ENCODE measurements at regions not wholly inside any gene's neighbourhood (a gene's known extent, or its start where the extent isn't known, plus 50 kb on each side); places are given as distances from the start of the nearest gene placed in this dataset.

- Histone ChIP-seq H3K4me1 (ENCODE audit: control insufficient read depth, extremely low read depth, insufficient read depth, low read length) (no peaks in the 10 kb centered on the region), H3K27me3 (ENCODE audit: control insufficient read depth, insufficient read depth, low read length) (no peaks in the 10 kb centered on the region), H4K20me1 (ENCODE audit: control insufficient read depth, extremely low read depth, insufficient read depth, low read length) (no peaks in the 10 kb centered on the region), H3K36me3 (ENCODE audit: control insufficient read depth, insufficient read depth, low read length) (no peaks in the 10 kb centered on the region), H3K79me2 (ENCODE audit: control insufficient read depth, insufficient read depth, low read length) (no peaks in the 10 kb centered on the region), H3K4me3 (replicated peaks in 1 of 4; ENCODE audit: control extremely low read depth in 1 of 4, insufficient read depth in 1 of 4, low read depth in 3 of 4, low read length in 4 of 4) (no peak overlapping the region), H2AFZ (ENCODE audit: low read length) (no peak overlapping the region), H3K27ac (ENCODE audit: insufficient read depth, low read length) (no peak overlapping the region), H3K9me3 (ENCODE audit: control insufficient read depth, insufficient read depth, low read depth, low read length) (no peaks in the 10 kb centered on the region), H3K9ac (ENCODE audit: insufficient read depth, low read length) (no peak overlapping the region), H3K4me2 (ENCODE audit: extremely low read depth, insufficient read depth, low read length) (no peak overlapping the region)
- no peak for TF ChIP-seq CTCF (conservative IDR thresholded peaks at IDR 0.05 in 1 of 2, IDR thresholded peaks at IDR 0.05 in 1 of 2; ENCODE audit: low read depth in 1 of 2, low read length in 2 of 2)
- no peak for TF ChIP-seq EZH2 (IDR thresholded peaks at IDR 0.05; ENCODE audit: low read length, missing control alignments)
- peak; percentile 53 to 55 for DNase-seq (ENCODE audit: low read depth in 2 of 2)
Measured at GRCh38 chr5:39650008-39650762, 225.4 kb upstream of the DAB2 start.

- Histone ChIP-seq H3K27me3 (ENCODE audit: control insufficient read depth, insufficient read depth, low read length) (no peaks in the 10 kb centered on the region), H3K9ac (ENCODE audit: insufficient read depth, low read length) (no peak overlapping the region), H4K20me1 (ENCODE audit: control insufficient read depth, extremely low read depth, insufficient read depth, low read length) (no peaks in the 10 kb centered on the region), H3K4me3 (replicated peaks in 1 of 4; ENCODE audit: control extremely low read depth in 1 of 4, insufficient read depth in 1 of 4, low read depth in 3 of 4, low read length in 4 of 4) (no peak overlapping the region), H3K27ac (ENCODE audit: insufficient read depth, low read length) (no peak overlapping the region), H3K79me2 (ENCODE audit: control insufficient read depth, insufficient read depth, low read length) (no peaks in the 10 kb centered on the region), H3K9me3 (ENCODE audit: control insufficient read depth, insufficient read depth, low read depth, low read length) (no peaks in the 10 kb centered on the region), H2AFZ (ENCODE audit: low read length) (no peak overlapping the region), H3K4me1 (ENCODE audit: control insufficient read depth, extremely low read depth, insufficient read depth, low read length) (no peaks in the 10 kb centered on the region), H3K4me2 (ENCODE audit: extremely low read depth, insufficient read depth, low read length) (no peak overlapping the region), H3K36me3 (ENCODE audit: control insufficient read depth, insufficient read depth, low read length) (no peaks in the 10 kb centered on the region)
- TF ChIP-seq CTCF (conservative IDR thresholded peaks at IDR 0.05 in 1 of 2, IDR thresholded peaks at IDR 0.05 in 1 of 2; ENCODE audit: low read depth in 1 of 2, low read length in 2 of 2), result no peak
- TF ChIP-seq EZH2 (IDR thresholded peaks at IDR 0.05; ENCODE audit: low read length, missing control alignments), result no peak
- DNase-seq (ENCODE audit: low read depth in 2 of 2), result peak in 1 of 2 donors; percentile 51
Measured at GRCh38 chr5:39648848-39649227, 224.1 kb upstream of the DAB2 start.

GRCh38 chr5:39648085-39648847 is 223.5 kb upstream of the DAB2 start:
- Histone ChIP-seq H3K9ac (ENCODE audit: insufficient read depth, low read length) (no peak overlapping the region), H2AFZ (ENCODE audit: low read length) (no peak overlapping the region), H3K9me3 (ENCODE audit: control insufficient read depth, insufficient read depth, low read depth, low read length) (no peaks in the 10 kb centered on the region), H3K27me3 (ENCODE audit: control insufficient read depth, insufficient read depth, low read length) (no peaks in the 10 kb centered on the region), H3K4me3 (replicated peaks in 1 of 4; ENCODE audit: control extremely low read depth in 1 of 4, insufficient read depth in 1 of 4, low read depth in 3 of 4, low read length in 4 of 4) (no peak overlapping the region), H3K36me3 (ENCODE audit: control insufficient read depth, insufficient read depth, low read length) (no peaks in the 10 kb centered on the region), H3K4me2 (ENCODE audit: extremely low read depth, insufficient read depth, low read length) (no peak overlapping the region), H3K27ac (ENCODE audit: insufficient read depth, low read length) (no peak overlapping the region), H4K20me1 (ENCODE audit: control insufficient read depth, extremely low read depth, insufficient read depth, low read length) (no peaks in the 10 kb centered on the region), H3K4me1 (ENCODE audit: control insufficient read depth, extremely low read depth, insufficient read depth, low read length) (no peaks in the 10 kb centered on the region), H3K79me2 (ENCODE audit: control insufficient read depth, insufficient read depth, low read length) (no peaks in the 10 kb centered on the region)
- DNase-seq (ENCODE audit: low read depth in 2 of 2), result no peak
- no peak for TF ChIP-seq CTCF (conservative IDR thresholded peaks at IDR 0.05 in 1 of 2, IDR thresholded peaks at IDR 0.05 in 1 of 2; ENCODE audit: low read depth in 1 of 2, low read length in 2 of 2)
- no peak for TF ChIP-seq EZH2 (IDR thresholded peaks at IDR 0.05; ENCODE audit: low read length, missing control alignments)

Measured in fibroblast of lung (primary cell).